HG03095 (cell line): ENCODE measurements at regions not wholly inside any gene's neighbourhood (a gene's known extent, or its start where the extent isn't known, plus 50 kb on each side); places are given as distances from the start of the nearest gene placed in this dataset.

Experiments used
- ATAC-seq: cut with Tn5 transposase; IDR thresholded peaks from one replicate; pipeline ENCODE4 v1.9.1; 2021; ENCODE audit warnings: moderate library complexity; ENCODE audit not compliant: unreplicated experiment

DNA sequence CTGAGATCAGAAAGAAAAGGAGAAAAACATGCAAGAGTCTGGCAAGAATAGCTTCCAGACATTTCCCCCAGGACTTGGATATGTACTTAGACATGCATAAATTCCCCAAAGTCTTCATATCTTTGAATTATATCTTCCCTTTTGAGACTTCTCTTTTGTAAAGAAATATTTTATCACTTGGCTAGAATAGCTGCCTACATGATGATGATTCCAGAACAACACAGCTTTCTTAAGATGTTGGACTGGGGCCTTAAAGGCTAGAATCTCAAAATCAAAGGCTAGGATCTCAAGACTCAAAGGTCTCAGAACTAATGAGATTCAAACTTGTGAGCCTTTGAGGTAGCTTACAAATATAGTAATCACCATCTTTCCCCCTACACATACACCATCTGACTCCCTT lies 842.3 kb downstream of the BCL11A start:
- no peak for ATAC-seq

DNA sequence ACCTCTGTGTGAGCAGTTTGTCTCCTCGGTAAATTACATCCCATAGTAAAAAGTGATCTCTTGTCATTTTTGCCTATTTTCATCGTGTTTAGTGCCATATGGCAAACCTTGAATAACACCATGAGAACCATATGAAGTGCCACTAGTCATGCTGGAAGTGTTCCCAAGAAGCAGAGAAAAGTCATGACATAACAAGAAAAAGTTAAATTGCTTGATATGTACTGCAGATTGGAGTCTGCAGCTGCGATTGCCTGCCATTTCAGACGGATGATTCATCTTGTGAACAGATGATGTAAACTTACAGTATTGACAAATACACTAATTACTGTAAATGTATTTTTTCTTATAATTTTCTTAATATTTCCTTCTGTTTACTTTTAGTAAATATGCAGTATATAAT lies 846.7 kb downstream of the BCL11A start:
- ATAC-seq, result no peak

DNA sequence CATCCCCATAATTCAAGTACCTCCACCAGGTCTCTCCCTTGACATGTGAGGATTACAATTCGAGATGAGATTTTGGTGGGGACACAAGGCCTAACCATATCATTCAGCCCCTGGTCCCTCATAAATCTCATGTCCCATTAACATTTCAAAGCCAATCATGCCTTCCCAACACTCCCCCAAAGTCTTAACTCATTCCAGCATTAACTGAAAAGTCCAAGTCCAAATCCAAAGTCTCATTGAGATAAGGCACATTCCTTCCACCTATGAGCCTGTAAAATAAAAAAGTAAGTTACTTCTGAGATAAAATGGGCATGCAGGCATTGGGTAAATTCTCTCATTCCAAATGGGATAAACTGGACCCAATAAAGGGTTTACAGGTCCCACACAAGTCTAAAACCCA lies 849.7 kb downstream of the BCL11A start:
- no peak for ATAC-seq

DNA sequence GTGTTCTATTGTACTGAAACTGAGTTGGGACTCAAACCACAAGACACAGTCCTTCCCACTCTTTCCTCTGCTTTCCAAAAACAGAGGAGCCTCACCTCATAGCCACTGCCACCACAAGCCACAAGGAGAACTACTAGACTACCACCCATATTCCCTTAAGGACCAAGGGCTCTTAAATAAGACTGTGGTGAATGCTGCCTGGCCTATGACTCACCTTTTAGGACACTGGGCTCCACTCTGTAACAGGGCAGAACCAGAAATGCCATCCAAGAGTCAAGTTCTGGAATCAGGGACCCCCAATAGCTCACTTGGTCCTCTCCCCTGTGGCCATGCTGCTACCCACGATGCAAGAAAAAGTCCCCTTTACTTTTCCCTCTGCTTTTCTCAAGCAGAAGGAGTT lies 851.4 kb downstream of the BCL11A start:
- no peak for ATAC-seq

DNA sequence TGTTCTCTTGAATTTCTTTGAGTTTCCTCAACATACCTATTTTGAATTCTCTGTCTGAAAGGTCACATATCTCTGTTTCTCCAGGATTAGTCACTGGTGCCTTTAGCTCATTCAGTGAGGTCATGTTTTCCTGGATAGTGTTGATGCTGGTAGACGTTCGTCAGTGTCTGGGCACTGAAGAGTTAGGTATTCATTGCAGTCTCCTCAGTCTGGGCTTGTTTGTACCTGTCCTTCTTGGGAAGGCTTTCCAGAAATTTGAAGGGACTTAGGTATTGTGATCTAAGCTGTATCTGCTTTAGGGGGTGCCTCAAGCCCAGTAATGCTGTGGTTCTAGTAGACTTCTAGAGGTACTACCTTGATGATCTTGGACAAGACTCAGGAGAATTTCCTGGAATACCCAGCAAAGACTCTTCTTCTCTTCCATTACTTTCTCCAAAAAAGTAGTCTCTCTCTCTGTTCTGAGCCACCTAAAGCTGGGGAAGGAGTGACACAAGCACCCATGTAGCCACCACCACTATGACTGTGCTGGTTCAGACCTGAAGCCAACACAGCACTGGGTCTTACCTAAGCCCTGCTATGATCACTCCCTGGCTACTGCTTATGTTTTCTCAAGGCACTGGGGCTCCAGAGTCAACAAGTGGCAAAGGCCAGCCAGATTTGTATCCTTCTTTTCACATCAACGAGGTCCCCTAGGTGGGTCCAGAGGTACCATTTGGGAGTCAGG lies 852.0 kb downstream of the BCL11A start:
- no peak for ATAC-seq

DNA sequence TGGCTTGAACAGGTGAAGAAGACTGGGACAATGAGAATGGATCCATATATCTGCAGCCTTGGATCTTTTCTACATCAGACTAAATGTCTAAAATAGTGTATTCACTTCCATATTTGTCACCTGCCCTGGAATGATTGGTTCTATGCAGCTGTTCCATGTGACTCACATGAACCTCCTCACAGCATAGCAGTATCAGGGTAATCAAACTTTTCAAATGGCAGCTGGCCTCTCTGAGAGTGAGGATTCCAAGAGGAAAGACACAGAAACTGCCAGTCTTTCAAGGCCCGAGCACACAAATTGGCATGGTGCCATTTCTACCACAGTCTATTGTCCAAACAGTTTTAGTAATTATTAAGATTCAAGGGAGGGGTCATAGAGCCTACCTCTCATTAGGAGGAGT lies 859.3 kb downstream of the BCL11A start:
- no peak for ATAC-seq

DNA sequence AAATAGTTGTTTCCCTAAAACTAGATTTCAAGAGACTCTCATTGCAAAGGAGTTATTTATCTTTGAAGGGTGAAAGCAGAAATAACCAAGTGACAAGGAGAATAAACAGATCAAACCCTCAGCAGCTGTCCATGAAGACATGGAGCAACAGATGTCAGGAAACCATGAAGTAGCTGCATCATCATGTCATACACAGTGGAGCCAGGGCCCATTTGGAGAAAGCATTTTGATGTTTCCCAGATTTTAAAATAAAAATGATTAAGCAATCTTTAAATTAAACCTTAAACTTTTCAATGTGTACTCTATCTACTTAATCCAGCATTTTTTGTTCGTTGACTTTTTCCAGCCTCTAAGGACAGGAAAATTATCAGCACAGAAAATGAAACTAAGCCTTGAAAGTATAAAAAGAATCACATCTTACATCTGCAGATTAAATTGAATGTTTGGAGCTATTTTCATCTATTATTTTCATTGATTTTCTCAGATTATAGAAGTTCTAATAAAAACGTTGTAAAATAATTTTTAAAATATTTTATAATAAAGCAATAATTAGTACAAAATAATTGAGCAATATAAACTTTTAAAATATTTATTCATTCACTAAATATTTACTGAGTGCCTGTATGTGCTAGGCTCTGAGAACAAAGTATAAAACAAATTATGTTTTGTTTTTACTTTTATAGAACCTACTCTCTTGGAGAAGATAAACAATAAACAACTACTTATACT lies 860.1 kb downstream of the BCL11A start:
- ATAC-seq, result no peak

DNA sequence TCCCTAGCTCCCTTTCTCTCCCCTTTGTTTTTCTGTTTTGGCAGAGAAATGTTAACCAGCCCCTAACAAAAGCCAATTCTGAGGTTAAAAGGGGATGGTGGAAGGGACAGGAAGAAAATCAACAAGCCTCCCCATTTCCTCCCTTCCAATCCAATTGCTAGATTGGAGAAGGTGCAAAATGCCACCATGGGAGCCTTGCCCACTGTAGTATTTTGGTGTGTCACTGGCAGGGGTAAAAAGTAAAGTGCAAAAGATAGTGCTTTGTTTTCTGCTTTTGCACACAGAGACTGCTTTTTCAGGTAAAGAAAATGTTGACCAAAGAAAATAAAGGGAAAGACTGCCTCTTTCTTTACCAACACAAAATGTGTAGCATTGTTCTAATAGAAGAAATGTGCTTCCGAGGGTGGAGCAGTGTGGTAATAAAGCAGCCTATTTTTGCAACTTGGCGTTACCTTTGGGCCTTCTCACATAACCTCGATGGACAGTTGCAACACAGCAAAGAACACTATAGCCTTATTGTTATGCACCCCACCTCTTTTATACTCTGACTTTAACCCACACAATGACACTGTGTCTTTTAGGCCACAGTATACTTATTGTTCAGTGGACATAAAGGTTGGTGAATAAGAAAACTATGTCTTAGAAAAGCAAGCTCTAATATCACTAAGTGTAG lies 861.8 kb downstream of the BCL11A start:
- ATAC-seq, result no peak

DNA sequence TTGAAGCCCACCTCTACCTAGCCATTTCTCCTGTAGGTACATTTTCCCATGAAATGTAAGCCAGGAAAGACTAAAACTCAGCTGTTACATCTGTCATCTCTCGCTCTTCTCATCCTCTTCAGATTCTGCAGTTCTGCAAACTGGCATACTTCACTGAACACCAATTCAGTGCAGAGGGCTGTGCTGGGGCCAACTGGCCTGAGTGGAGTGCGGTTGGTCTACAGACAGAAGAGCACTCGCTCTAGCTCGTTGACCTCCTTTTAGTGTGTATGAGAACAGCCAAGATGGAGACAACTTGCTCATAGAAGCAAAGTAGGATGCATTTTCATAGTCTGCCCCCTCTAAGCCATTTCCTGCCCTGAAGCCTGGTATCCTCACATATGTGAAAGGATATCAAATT lies 862.6 kb downstream of the BCL11A start:
- ATAC-seq, result no peak

DNA sequence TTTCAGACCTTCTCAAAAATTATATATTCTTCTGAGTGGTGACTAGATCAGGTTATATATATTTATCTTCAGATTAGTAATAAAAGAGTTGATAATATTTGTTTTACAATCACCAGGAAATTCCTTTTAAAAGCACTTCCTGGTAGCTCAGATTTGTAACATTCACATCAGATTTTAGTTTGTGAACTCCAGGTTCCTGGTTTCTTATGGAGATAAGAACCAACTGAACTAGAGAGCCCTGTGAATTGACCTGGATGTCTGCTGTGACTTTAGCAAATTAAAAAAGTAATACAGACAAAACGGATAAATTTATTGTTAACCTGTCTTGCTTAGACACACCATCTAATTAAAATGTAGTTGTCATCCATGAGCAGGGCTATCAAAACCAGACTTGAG lies 868.7 kb downstream of the BCL11A start:
- ATAC-seq, result no peak

DNA sequence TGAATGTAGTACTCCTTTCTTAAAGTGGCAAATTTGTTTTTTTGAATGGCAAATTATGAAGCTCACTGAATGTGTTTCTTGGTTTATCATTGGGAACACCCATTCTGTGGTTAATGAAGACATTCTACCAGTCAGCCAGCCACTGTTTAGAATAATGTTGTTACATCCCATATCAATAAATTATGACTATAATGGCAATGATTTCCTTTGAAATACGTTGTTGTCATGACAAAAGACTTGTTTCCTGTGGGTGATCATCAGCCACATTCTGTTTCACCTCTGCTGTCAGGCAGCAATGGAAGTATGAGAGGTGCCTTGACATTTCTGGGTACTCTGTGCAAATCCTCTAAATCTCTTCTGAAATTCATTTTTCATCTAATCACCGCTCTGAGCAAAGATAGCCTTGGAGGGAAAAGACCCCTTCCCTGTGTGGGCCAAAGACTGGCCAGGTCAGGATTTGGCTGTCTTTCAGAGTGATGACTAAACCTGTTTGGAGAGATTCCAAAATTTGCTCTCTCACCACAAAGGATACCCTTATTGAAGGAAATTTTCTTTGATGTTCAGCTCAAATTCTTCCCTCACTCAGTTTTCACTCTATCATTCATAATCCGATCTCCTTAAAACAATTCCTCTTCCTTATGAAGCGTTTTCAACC lies 869.2 kb downstream of the BCL11A start:
- no peak for ATAC-seq

DNA sequence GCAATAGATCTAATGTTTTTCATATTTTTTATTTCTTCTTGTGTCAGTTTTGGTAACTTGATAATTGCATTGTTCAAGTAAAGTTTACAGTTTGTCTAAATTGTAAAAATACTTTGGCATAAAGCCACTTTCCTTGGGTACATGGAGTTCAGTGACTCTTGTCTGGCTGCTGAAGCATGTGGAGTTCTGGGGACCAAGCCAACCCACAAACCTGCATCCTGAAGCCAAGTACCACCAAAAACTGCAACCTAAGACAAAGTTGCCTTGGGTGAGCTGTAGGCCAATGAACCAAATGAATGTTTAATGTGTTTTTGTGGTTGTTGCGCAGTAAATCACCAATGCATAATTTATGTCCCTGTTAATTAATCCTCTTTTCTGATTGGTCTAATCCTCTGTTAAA lies 872.6 kb downstream of the BCL11A start:
- no peak for ATAC-seq

DNA sequence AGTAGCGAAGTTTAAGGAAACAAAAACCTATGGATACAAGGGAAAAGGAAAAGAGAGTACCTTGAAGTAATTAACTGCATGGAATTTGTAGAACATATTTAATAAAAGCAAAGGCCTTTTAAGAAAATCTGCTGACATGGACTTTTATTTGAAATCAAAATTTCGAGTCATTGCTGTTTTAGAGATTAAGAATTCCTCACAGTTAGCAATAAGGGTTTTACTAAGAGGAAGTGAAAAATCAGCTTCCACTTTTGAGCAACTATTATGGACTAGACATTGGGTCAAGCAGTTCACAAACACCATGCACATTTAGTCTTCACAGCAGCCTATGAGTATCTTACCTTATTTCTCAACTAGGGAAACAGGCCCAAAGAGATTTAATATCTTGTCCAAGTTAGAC lies 876.3 kb downstream of the BCL11A start:
- ATAC-seq, result no peak

DNA sequence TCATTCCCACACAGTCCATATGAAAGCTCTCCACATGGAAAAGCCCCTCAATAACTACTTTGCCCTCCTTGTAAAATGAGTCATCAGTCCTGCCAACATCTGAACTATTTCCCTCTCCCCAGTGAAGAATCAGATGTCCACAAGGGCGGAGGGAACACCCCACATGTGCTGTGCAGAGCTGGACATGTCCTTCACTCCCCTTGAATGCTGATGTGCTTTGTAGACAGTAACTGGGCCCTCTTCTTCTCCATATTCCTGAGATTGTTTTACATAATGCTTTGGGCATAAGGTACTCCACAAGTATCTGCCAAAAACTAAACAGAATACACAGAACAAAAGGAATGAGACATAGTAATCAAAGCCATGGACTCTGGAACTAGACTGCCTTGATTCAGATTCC lies 879.4 kb downstream of the BCL11A start:
- ATAC-seq, result no peak

DNA sequence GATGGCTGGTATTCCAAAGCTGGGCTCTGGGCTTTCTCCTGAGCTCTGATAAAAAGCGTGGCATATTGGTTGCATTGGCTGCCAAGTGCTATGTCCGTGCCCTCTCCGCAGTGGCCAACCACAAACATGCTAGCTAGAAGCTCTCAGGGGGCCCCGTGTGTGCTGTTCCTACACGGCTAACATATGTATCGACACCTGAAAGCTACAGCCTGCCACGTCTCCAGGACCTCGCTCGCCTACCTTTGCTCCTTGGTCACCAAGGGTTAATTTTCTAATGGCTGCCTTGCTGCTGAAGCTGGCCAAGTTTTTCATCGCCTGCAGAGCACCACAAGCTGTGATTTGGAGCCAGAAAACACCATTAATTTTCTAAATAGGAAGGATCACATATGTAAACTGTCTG lies 888.4 kb downstream of the BCL11A start:
- no peak for ATAC-seq

DNA sequence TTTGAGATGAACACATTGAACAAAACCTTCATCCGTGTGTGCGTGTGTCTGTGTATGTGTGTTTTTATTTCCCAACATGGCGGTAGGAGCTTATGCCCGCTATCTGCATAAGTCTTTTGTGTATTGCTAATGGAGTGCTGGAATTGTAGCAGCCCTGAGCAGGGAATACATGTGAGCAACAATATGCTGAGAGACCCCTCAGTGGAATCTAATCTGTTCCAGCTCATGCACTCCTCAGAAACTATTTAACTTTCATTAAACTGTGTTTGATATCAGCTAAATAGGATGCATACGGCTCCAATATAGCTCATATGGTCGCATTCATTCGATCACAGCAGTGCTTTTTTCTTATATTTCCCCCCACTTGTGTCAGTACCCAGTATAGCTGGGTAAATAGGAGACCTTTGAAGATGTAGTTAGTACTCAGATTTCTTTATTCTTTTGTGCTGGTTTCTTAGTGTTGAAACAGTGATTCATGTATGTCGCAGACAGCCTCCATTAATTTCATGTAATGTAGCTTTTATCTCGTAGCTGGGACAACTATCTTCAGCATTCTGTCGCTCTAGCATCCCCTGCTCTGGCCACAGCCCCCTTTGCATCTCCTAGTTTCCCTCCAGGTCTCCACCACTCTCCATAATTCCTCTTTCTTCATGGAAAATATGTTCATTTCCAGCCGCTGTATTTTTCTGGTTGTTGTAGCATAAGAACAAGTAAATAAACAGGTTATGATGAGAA lies 891.2 kb downstream of the BCL11A start:
- ATAC-seq, result no peak

DNA sequence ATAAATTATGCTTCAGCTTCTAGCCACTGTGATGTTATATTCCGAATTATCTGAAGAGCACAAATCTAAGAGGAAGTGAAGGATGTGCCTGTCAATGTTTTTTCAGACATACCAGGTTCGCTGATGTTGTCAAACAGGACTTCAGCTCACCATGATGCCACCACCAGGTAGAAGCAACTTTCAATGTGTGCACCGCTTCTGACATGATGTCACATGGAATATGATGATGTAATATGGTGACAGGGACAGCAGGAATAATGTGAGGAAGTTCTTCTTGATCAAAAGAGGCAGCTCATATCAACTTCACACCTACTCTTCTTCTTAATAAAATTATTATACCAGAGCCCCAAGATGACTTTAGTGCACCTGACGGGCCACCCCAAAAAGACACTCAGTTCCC lies 893.2 kb downstream of the BCL11A start:
- no peak for ATAC-seq

DNA sequence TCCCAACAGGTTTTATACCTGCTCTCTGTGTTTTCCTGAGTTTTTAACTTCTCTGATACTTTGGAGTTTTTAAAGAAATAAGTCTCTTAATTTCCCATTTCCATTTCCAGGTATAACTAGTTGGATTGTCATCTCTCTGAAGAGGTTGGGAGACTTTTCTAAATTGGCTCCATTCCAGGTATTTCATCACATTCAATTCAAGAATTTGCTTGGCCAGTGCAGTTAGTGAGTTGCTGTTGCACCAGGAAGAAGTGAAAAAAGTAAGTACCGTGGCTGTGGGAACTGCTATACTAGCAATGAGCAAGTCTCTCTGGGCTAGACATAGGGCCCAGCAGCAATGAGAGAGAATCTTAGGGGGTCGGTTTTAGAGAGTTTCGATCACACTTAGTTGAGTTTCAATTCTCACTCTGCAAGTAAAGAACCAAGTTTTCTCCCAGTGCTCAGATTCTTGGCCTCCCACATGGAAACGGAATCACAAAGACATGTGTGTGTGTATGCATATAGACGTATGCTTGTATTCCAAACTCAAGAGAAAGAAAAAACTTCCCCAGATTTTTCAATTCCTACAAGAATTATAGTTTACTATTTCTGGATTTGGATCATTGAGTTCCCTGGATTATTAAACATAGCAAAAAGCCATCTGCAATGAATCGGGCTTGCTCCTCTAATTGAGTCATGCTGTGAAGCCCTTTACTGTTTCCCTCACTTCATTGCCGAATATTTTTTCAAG lies 894.4 kb downstream of the BCL11A start:
- ATAC-seq, result no peak

DNA sequence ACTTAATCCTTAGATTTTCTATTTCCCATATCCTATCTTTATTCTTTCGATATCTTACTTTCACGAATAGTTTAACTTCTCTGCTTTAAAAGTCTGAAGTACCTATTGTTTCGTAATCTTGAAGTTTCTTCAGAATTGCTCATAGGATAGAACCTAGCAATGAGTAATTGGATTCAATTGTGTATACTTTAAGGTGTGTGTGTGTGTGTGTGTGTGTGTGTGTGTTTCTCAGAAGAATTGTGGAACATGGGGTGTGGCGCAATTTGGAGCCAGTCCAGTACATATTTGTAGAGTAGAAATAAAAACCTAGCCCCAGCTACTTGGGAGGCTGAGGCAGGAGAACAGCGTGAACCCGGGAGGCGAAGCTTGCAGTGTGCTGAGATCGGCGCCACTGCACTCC lies 897.6 kb downstream of the BCL11A start:
- no peak for ATAC-seq

DNA sequence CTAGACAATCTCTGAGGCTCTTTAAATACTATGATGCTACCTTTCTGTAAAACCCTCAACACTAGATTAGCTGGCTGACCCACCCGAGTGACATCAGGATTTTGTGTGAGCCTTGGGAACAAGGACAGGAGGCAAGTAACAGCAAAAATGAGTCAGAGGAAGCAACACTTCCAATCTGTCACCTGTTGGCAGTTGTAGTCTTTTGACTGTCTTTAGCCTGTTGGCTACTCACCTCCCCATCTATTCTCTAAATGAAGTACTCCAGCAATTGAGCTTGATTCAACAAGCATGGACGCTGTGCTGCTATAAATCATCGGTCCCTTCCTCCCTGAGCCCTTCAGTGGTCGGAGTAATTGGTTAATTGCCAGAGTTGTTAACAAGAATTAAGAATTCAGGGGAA lies 898.7 kb downstream of the BCL11A start:
- ATAC-seq, result no peak
